ENCODE measurements at regions not wholly inside any gene's neighbourhood (a gene's known extent, or its start where the extent isn't known, plus 50 kb on each side); places are given as distances from the start of the nearest gene placed in this dataset.

DNA sequence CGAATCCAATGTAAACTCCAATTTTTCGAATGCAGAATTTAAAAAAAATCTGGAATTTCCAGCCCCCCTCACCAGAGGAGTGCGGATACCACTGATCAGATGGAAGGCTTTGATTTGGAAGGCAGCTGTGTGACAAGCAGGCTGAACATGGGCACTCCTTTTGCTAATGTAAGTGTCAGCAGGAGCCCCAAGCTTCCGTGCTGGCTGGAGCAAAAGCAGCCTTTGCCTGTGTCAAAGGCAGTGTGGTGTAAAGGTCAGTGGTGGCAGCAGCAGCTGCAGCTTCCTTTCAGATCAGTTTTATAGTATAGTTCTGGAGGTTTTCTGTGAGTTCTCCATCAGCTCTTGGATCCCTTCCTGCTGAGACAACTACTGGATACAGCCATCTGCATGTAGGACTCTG, 259.9 kb downstream of the CTH start:
- TF ChIP-seq, protein P1, sequence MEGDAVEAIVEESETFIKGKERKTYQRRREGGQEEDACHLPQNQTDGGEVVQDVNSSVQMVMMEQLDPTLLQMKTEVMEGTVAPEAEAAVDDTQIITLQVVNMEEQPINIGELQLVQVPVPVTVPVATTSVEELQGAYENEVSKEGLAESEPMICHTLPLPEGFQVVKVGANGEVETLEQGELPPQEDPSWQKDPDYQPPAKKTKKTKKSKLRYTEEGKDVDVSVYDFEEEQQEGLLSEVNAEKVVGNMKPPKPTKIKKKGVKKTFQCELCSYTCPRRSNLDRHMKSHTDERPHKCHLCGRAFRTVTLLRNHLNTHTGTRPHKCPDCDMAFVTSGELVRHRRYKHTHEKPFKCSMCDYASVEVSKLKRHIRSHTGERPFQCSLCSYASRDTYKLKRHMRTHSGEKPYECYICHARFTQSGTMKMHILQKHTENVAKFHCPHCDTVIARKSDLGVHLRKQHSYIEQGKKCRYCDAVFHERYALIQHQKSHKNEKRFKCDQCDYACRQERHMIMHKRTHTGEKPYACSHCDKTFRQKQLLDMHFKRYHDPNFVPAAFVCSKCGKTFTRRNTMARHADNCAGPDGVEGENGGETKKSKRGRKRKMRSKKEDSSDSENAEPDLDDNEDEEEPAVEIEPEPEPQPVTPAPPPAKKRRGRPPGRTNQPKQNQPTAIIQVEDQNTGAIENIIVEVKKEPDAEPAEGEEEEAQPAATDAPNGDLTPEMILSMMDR (IDR thresholded peaks at IDR 0.05) = no peak
- no peak for TF ChIP-seq POLR2A (IDR thresholded peaks at IDR 0.05)

Measured in thyroid gland (tissue), 4 donors.